Panc1 (cell line): ENCODE measurements at regions not wholly inside any gene's neighbourhood (a gene's known extent, or its start where the extent isn't known, plus 50 kb on each side); places are given as distances from the start of the nearest gene placed in this dataset.

ENCODE experiments used
- ATAC-seq: fragments of 200-7000 bp; cut with Tn5 transposase; 2 replicates; pipeline ENCODE4 v1.9.1; 2020; ENCODE audit warnings: mild to moderate bottlenecking, moderate library complexity
- BruUV-seq: library from RNA; stranded (reverse); fragments of 400-500 nt; replicated peaks from 2 replicates; lab custom pipeline; 2021; lab: Mats Ljungman, UMichigan
- CTCF ChIA-PET: fragments of 300-600 bp; sonication (Branson Sonifier 250); formaldehyde crosslinking; loops from one replicate; lab custom pipeline; 2022; ENCODE audit warnings: antibody characterized with exemption; lab: Charles Lee
- POLR2A ChIA-PET: fragments of 300-600 bp; sonication (Branson Sonifier 250); formaldehyde crosslinking; loops from one replicate; lab custom pipeline; 2022; ENCODE audit warnings: antibody characterized with exemption; lab: Charles Lee
- DNase-seq: peaks from one replicate; pipeline ENCODE4 v3.0.0-alpha.2; 2010; ENCODE audit warnings: low read depth, low spot score
- H3K27ac ChIP-seq: 2 replicates; pipeline ENCODE4 v1.5.1; 2011; ENCODE audit warnings: mild to moderate bottlenecking, low read length, inconsistent platforms
- H3K27me3 ChIP-seq: fragments of 200-500 bp; sonication (Bioruptor generic); 2 replicates; pipeline ENCODE4 v1.6.0; 2014; ENCODE audit warnings: low read length, inconsistent platforms; ENCODE audit not compliant: control insufficient read depth, insufficient read depth
- H3K36me3 ChIP-seq: fragments of 200-500 bp; sonication (Bioruptor generic); 2 replicates; pipeline ENCODE4 v1.5.1; 2014; ENCODE audit warnings: inconsistent platforms, mild to moderate bottlenecking, low read length, moderate library complexity; ENCODE audit not compliant: control insufficient read depth, insufficient read depth
- H3K4me1 ChIP-seq: 2 replicates; pipeline ENCODE4 v1.5.1; 2011; ENCODE audit warnings: inconsistent platforms, mild to moderate bottlenecking, low read length, moderate library complexity; ENCODE audit not compliant: control insufficient read depth, insufficient read depth
- H3K4me3 ChIP-seq, 2 experiments: 2 replicates each; pipeline ENCODE4 v1.5.1; 2011 to 2012; ENCODE audit warnings: low read depth in 2 of 2, low read length in 2 of 2, mild to moderate bottlenecking in 2 of 2, inconsistent platforms in 1 of 2, moderate library complexity in 1 of 2
- H3K9me3 ChIP-seq: fragments of 200-500 bp; sonication (Bioruptor generic); 2 replicates; pipeline ENCODE4 v1.5.1; 2014; ENCODE audit warnings: low read depth, mild to moderate bottlenecking, inconsistent platforms, low read length, moderate library complexity; ENCODE audit not compliant: control insufficient read depth, insufficient read depth
- CTCF ChIP-seq: fragments of 450-650 bp; IDR thresholded peaks from 2 replicates; pipeline ENCODE4 v1.5.1; 2017; ENCODE audit warnings: mild to moderate bottlenecking
- POLR2AphosphoS5 ChIP-seq: IDR thresholded peaks from 2 replicates; pipeline ENCODE4 v1.6.1; 2012; ENCODE audit warnings: mild to moderate bottlenecking, low read depth, low read length, moderate library complexity
- REST ChIP-seq, 2 experiments: IDR thresholded peaks; 2 replicates each; pipeline ENCODE4 v1.6.1; 2011 to 2012; ENCODE audit warnings: low read depth in 2 of 2, control low read depth in 1 of 2, low read length in 1 of 2, mild to moderate bottlenecking in 1 of 2, moderate library complexity in 1 of 2; ENCODE audit not compliant: insufficient read depth in 1 of 2
- SIN3A ChIP-seq: IDR thresholded peaks from 2 replicates; pipeline ENCODE4 v1.6.1; 2012; ENCODE audit warnings: low read depth, mild to moderate bottlenecking, low read length, moderate library complexity, borderline replicate concordance; ENCODE audit not compliant: insufficient read depth
- TCF7L2 ChIP-seq: IDR thresholded peaks from 2 replicates; pipeline ENCODE4 v1.6.1; 2011; ENCODE audit warnings: mild to moderate bottlenecking, low read depth, low read length, inconsistent platforms
- in situ Hi-C: cut with HindIII; loops from 2 replicates; pipeline ENCODE4 v1.10.0; 2016; ENCODE audit warnings: low sequenced_read_pairs, low pct_unique_long_range_greater_than_20kb
- intact Hi-C: fragments of 100-400 bp; cut with micrococcal nuclease; formaldehyde crosslinking; loops from one replicate; pipeline ENCODE4 v1.10.0; 2022; ENCODE audit not compliant: unreplicated experiment

GRCh38 chr5:63685454-63685853 is 276.8 kb downstream of the HTR1A start:
- POLR2A ChIA-PET, result no interaction called here

GRCh38 chr5:63674881-63675280 is 287.4 kb downstream of the HTR1A start:
- Histone ChIP-seq H3K4me3 (no peak overlapping the region), H3K4me1 (no peaks in the 10 kb centered on the region), H3K36me3 (no peaks in the 10 kb centered on the region), H3K27ac (no peak overlapping the region), H3K9me3 (no peaks in the 10 kb centered on the region), H3K27me3 (no peaks in the 10 kb centered on the region)
- TF ChIP-seq TCF7L2 (no peak), SIN3A (no peak), CTCF (no peak), REST (IDR thresholded peaks at IDR 0.05; ENCODE audit: insufficient read depth in 1 of 2, low read depth in 2 of 2, low read length in 1 of 2) (no peak), POLR2AphosphoS5 (no peak)
- ATAC-seq (no peak), DNase-seq (no peak)
- intact Hi-C loops, result no loop called here
- in situ Hi-C loops, result no loop called here
- POLR2A ChIA-PET, result no interaction called here
- CTCF ChIA-PET, result no interaction called here
- BruUV-seq, result no TSS peak

More at GRCh38 chr5:63685454-63685853, 276.8 kb downstream of the HTR1A start:
- ATAC-seq, result no peak
- no peak overlapping the region for H3K27ac ChIP-seq
- no peaks in the 10 kb centered on the region for H3K4me1 ChIP-seq
- no peaks in the 10 kb centered on the region for H3K36me3 ChIP-seq
- TF ChIP-seq REST (IDR thresholded peaks at IDR 0.05; ENCODE audit: insufficient read depth in 1 of 2, low read depth in 2 of 2, low read length in 1 of 2) (no peak), POLR2AphosphoS5 (no peak), CTCF (no peak), SIN3A (no peak), TCF7L2 (no peak)
- intact Hi-C loops (no loop called here), in situ Hi-C loops (no loop called here)
- CTCF ChIA-PET, result no interaction called here
- no peaks in the 10 kb centered on the region for H3K27me3 ChIP-seq
- DNase-seq, result no peak
- BruUV-seq, result no TSS peak
- no peaks in the 10 kb centered on the region for H3K9me3 ChIP-seq
- H3K4me3 ChIP-seq, result no peak overlapping the region
